Mesothelial cell of epicardium (in vitro differentiated cells): ENCODE measurements at regions not wholly inside any gene's neighbourhood (a gene's known extent, or its start where the extent isn't known, plus 50 kb on each side); places are given as distances from the start of the nearest gene placed in this dataset.
"Not testable (repeated sequence)": the region's sequence is repeated elsewhere in the genome, so short reads cannot be mapped to it uniquely, and the experiment has no call there.

Experiments used
- DNase-seq, 2 experiments: peaks; one replicate each; pipeline ENCODE4 v3.0.0; 2021; ENCODE audit warnings: low spot score in 2 of 2; ENCODE audit not compliant: unreplicated experiment in 2 of 2
- H3K27ac Mint-ChIP-seq: 2 replicates; pipeline ENCODE4 v1.8.0; 2021; ENCODE audit warnings: mixed read lengths
- H3K27me3 Mint-ChIP-seq: 2 replicates; pipeline ENCODE4 v1.8.0; 2021; ENCODE audit warnings: low read depth, mixed read lengths
- H3K36me3 Mint-ChIP-seq: 2 replicates; pipeline ENCODE4 v1.8.0; 2021; ENCODE audit warnings: mixed read lengths
- H3K4me1 Mint-ChIP-seq: 2 replicates; pipeline ENCODE4 v1.8.0; 2021; ENCODE audit warnings: mixed read lengths
- H3K4me3 Mint-ChIP-seq: 2 replicates; pipeline ENCODE4 v1.8.0; 2021; ENCODE audit warnings: mild to moderate bottlenecking, moderate library complexity, mixed read lengths
- H3K9me3 Mint-ChIP-seq: 2 replicates; pipeline ENCODE4 v1.8.0; 2021; ENCODE audit warnings: mixed read lengths
- CTCF ChIP-seq: fragments of 200-600 bp; sonication (generic); IDR thresholded peaks from one replicate; pipeline ENCODE4 v1.5.0; 2021; ENCODE audit warnings: antibody characterized with exemption; ENCODE audit not compliant: unreplicated experiment

DNA sequence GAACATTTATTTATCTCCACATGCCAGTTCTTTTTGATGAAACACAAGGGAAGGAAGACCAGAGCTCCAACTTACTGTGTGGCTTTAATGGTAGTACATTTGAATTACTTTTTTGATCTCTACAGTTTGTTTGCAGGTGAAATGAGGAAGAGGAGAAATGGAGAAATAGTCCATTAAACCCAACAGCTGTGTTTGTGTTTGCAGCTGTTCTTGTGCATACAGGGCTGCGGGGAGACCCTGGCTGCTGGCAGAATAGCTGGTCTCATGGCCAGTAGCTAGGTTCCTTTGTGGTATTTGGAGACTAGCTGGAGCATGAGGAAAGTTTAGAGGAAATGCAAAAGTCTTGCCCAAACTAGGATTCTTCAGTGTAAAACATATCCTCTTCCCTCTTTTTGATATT lies 374.8 kb downstream of the GPAT3 start:
- H3K27ac Mint-ChIP-seq, result no peak overlapping the region
- no peak for DNase-seq
- H3K4me3 Mint-ChIP-seq, result no peak overlapping the region
- H3K36me3 Mint-ChIP-seq, result no peaks in the 10 kb centered on the region
- H3K9me3 Mint-ChIP-seq, result no peaks in the 10 kb centered on the region
- H3K4me1 Mint-ChIP-seq, result no peaks in the 10 kb centered on the region
- TF ChIP-seq CTCF, result no peak
- H3K27me3 Mint-ChIP-seq, result peaks cover 9% of the 10 kb centered on the region

- Mint-ChIP-seq H3K9me3 (no peaks in the 10 kb centered on the region), H3K27ac (no peak overlapping the region), H3K36me3 (no peaks in the 10 kb centered on the region), H3K4me3 (no peak overlapping the region), H3K4me1 (no peaks in the 10 kb centered on the region), H3K27me3 (peaks cover 6% of the 10 kb centered on the region)
- no peak for TF ChIP-seq CTCF
- DNase-seq, result no peak
Observed at GRCh38 chr4:83906561-83906960, 370.7 kb downstream of the GPAT3 start.

DNA sequence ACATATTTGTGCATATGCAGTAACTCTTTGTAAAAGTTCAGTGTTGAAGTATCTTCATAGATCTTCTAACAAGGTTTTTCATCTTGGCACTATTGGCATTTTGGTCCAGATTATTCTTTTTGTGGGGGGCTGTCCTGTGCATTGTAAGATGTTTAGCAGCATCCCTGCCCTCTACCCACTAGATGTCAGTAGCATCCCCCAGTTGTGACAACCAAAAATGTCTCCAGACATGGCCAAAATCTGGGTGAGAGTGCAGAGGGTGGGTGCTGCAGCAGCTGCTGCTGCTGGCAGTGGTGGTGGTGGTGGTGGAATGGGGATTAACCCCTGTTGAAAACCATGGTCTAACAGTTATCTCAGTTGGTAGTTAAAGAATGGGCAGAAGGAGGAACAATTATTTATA lies 370.0 kb downstream of the GPAT3 start:
- Mint-ChIP-seq H3K4me3 (no peak overlapping the region), H3K27ac (no peak overlapping the region), H3K4me1 (no peaks in the 10 kb centered on the region), H3K9me3 (no peaks in the 10 kb centered on the region), H3K27me3 (peaks cover 6% of the 10 kb centered on the region), H3K36me3 (no peaks in the 10 kb centered on the region)
- no peak for TF ChIP-seq CTCF
- DNase-seq, result no peak

DNA sequence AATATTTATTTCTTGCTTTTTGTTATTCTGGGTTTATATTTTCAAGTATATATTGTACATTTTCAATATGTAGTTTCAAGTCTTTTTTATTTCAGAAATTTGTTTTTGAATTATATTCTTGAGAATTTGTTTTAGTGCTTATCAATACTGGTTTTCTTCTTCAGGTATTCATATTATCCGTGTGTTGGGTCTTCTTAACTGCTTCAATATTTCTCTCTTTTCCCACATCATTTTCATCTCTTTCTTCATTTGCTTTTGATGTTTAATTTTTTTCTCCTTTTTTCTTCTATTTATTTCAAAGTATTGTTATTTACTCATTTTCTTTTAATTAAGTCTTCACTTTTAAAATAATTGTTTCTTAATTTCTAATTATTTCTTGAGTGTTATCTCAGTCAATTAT lies 367.8 kb downstream of the GPAT3 start:
- not testable (repeated sequence) for H3K4me1 Mint-ChIP-seq, DNase-seq, H3K36me3 Mint-ChIP-seq, H3K9me3 Mint-ChIP-seq, H3K4me3 Mint-ChIP-seq, H3K27me3 Mint-ChIP-seq, H3K27ac Mint-ChIP-seq

DNA sequence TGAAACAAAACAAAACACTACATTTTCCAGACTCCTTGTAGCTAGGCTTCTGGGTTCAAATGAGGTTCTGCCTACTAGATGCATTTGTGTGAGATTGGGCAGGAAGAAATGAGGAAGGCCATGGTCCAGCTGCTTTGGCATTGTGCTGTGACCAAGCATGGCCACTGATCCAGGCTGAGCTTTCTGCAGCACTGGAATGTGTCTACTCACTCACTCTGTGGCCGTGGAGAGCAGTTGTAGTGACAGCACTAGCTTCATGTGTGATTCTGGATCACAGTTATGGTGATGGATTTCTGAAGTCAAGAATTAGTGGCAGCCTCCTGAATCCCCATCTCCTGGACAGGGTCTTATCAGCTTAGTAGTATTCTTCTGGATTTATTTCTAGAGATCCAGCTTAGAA lies 358.9 kb downstream of the GPAT3 start:
- H3K4me1 Mint-ChIP-seq, result no peaks in the 10 kb centered on the region
- no peaks in the 10 kb centered on the region for H3K27me3 Mint-ChIP-seq
- no peak overlapping the region for H3K4me3 Mint-ChIP-seq
- no peak for TF ChIP-seq CTCF
- DNase-seq, result no peak
- H3K36me3 Mint-ChIP-seq, result no peaks in the 10 kb centered on the region
- peaks cover 5% of the 10 kb centered on the region for H3K9me3 Mint-ChIP-seq
- H3K27ac Mint-ChIP-seq, result no peak overlapping the region

GRCh38 chr4:83890816-83891215 lies 354.9 kb downstream of the GPAT3 start:
- TF ChIP-seq CTCF, result no peak
- DNase-seq, result no peak
- H3K36me3 Mint-ChIP-seq, result no peaks in the 10 kb centered on the region
- H3K27ac Mint-ChIP-seq, result no peak overlapping the region
- no peaks in the 10 kb centered on the region for H3K4me1 Mint-ChIP-seq
- peaks cover 15% of the 10 kb centered on the region for H3K9me3 Mint-ChIP-seq
- no peak overlapping the region for H3K4me3 Mint-ChIP-seq
- H3K27me3 Mint-ChIP-seq, result no peaks in the 10 kb centered on the region
